D341Med (cell line): ENCODE measurements at regions not wholly inside any gene's neighbourhood (a gene's known extent, or its start where the extent isn't known, plus 50 kb on each side); places are given as distances from the start of the nearest gene placed in this dataset.

ENCODE experiments used
- DNase-seq: peaks from one replicate; pipeline ENCODE4 v3.0.0; 2012; ENCODE audit warnings: low spot score

DNA sequence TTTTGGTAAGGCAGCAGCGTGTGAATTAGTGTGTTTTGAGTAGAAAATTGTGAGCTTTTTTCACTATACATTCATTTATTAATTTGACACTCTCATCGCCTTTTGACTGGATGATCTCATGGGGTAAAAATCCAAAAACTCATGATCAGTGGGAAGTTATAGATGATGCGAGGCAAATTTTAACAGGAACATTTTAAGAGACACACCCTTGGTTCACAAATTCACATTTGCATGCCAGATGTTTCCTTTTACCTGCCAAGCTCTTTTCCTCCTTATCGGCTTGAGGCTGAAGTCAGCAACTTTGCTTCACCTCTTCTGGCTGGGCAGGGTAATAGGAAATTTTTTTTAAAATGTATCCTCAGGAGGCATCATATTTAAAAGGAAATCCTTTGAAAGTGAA, 318.0 kb upstream of the HS3ST1 start:
- DNase-seq = no peak

DNA sequence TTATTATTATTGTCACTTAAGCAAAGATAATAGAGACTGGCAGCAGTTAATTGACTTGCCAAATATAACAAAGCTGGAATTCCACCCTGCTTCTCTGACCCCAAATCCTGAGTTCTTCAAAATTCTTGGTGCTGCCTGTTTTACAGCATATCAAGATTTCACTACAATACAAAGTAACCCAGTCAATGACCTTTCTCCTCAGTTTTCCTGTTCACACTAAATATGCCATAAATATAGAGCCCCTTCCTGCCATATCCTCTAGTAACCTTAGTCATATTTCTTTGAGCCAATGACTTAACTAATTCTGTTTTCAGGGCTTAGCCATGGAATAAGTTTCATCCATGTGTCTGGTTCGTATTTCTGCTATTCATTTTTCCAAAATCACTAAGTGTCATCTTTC, 315.3 kb upstream of the HS3ST1 start:
- no peak for DNase-seq

DNA sequence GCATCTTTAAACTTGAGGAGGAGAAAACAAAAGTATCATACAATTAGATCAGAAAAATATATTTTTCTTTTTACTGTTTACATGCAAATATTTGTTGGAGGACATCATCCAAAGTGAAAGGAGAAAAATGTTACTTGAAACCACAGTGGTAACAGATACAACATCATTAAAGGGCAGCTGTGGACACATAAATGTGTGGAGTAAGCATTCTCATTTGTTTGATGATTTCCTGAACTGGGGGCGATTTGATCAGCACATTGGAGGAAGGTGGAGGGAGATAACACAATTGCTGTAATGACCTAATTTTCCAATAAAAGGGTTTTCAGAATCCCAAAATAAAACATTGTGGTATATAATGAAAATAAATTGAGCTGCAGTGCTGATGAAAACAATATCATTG, 314.5 kb upstream of the HS3ST1 start:
- no peak for DNase-seq

GRCh38 chr4:11741190-11741652, 312.5 kb upstream of the HS3ST1 start:
- no peak for DNase-seq

- DNase-seq = no peak
Measured at GRCh38 chr4:11739992-11740391, 311.3 kb upstream of the HS3ST1 start.

GRCh38 chr4:11736978-11737377, 308.3 kb upstream of the HS3ST1 start:
- DNase-seq = no peak

DNA sequence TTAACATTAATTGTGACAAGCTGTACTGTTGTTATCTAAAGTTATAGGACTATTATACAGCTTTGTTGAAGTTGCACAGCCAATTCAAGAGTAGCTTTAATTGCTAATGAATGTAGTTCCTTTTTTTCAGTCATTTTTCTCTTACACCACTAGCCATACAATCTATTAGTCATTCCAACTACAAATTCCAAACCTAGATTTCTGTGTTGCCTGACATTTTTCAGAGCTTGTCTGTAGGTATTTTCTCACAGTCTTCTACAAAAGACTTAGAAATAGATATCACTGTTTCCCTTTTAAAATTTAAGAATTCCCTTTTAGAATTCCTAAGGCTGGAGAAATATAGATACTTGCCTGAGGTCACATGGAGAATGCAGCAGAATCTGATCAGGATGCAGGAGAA, 307.0 kb upstream of the HS3ST1 start:
- DNase-seq = no peak

DNA sequence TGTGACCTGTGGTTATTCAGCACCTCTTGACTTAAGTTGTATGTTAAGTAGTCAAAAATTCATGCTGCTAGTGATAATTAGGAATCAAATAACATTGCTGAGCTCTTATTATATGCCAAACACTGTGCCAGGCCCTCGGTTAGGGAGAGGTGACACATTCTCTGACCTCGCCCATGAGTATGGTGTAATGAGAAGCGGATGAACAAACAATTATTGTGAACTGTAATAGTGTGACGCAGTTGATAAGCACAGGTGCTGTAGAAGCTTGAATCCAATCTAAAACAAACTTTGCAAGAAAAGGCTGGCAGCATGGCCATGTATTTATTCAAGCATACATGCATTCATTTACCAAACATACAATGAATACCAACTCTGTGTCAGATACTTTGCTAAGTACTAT, 303.5 kb upstream of the HS3ST1 start:
- no peak for DNase-seq

DNA sequence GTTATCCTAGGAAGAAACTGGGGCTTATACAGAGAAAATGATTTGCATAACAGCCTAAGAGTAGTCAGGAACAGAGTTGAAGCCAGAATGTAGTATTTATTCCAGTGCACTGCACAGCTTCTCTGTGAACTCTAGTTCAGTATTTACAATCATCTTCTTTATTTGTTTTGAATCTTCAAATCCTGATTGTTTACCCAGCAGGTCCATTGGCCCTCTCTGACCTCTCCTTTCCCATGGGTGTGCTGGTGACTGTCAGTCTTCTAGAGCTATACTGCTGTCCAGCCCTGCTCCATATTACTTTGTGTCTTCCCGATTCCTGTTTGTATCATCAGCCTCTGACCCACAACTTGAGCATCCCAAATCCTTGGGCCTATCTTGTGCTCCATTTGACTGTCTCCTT, 301.9 kb upstream of the HS3ST1 start:
- no peak for DNase-seq

- DNase-seq = no peak
Measured at GRCh38 chr4:11729548-11729947, 300.9 kb upstream of the HS3ST1 start.

DNA sequence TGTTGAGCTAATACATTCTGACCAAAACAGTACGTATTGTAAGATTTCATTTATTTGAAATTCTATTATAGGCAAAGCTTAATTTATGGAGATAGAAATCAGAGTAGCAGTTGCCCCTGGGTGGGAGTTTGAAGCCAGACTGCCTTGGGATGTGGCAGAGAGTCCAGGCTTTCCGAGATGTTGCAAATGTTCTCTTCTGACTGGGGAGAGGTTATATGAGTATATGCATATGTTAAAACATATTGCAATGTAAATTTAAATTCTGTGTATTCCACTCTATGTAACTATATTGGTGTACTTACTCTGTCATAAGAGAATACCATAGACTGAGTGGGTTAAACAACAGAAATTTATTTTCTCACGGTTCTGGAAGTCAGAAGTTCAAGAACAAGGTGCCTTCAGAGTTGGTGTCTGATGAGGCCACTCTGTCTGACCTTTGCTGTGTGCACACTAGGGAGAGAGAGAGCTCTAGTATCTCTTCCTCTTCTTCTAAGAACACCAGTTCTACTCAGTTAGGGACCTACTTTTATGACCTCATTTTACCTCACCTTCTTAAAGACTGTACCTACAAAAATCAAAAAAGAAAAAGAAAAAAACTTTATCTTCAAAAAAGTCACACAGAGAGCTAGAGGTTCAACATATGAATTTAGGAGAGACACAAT, 299.3 kb upstream of the HS3ST1 start:
- DNase-seq = no peak

DNA sequence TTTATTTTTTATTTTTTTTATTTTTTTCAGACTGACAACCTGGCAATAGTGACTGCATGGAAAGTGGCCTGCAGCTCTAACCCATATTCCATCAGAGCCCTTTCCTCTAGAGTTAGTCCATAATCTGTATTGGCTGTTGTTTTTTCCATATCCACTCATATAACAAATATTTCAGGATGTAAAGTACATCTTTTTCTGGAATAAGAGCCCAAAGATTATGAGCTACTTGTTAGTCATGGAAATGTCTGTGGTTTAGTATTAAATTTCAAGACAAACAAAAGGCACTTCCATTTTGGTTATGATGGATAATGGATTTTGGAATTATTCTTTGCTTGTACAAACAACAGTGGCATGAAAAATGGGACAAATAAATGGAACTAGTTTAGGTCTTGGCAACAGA, 296.0 kb upstream of the HS3ST1 start:
- DNase-seq = no peak

DNA sequence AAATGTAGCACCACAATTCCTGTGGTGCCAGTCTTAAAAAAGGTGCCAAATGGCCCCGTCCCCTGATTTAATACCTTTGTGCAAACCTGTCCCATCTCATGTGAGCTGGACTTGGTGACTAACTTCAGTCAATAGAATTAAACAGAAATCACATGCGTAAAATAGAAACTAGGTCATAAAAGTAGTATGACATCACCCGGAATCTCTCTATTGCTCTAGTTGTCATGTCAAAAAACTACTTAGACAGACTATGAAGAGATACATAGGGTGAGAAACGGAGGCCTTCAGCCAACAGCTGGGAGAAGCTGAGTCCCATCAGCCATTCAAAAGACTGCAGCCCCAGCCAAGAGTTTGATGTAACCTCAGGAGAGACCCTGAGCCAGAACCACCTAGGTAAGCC, 293.5 kb upstream of the HS3ST1 start:
- no peak for DNase-seq

GRCh38 chr4:11720292-11720691, 291.6 kb upstream of the HS3ST1 start:
- DNase-seq = peak; percentile 22

GRCh38 chr4:11719879-11720278, 291.2 kb upstream of the HS3ST1 start:
- DNase-seq = no peak

DNA sequence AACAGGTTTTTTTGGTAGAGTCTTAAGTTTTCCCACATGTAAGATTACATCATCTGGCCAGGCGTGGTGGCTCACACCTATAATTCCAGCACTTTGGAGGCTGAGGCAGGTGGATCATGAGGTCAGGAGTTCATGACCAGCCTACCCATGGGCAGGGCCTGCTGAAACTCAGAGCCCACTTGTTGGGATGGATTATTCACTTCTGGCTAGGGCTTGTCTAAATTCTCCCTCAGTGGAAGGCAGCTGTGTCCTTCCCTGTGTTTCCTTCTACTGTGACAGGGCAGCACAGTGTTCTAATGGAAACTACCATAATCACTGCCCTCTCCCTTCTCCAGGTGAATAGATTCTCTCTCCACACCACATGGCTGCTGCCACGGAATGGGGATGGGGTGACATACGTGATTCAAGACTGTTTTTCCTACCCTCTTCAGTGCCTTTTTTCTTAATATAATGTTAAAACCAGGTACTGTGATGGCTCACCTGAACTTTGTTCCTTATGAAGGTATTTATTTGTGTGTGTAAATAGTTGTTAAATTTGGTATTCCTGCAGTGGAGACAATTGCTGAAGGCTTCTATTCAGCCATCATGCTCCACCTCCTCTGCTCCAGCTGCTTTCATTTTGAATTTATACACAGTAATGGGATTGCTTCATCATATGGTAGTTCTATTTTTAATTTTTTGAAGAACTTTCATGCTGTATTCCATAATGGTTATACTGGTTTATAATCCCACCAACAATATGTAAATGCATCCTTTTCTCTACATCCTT, 287.2 kb upstream of the HS3ST1 start:
- no peak for DNase-seq

DNA sequence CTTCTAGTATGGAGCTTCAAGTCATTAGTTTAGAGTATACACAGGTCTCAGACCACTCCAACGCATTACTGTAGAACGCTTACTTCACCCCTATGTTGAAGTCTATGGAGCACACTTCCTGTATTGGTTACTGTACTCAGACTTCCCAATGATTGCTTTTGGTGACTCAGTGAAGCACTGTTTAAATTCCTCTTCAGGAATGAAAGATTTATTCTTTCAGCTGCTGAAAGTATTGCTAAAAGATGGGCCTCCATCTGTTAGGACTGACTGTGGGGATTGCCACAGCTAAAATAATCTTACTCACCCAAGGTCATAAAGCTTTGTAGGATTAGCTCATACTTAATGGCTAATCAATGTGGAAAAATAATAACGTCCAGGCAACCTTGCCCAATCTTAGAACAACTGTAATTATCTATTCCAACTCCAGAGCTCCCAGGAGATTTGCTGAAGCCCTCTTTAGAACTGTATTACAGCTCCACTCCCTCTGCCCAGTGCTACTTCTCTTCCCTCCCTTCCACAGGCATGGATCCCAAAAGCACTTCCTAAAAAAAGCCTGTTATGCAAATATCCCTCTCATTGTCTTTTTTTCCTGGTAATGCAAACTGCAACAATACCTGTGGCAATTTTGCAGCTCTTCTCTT, 281.9 kb upstream of the HS3ST1 start:
- no peak for DNase-seq

DNA sequence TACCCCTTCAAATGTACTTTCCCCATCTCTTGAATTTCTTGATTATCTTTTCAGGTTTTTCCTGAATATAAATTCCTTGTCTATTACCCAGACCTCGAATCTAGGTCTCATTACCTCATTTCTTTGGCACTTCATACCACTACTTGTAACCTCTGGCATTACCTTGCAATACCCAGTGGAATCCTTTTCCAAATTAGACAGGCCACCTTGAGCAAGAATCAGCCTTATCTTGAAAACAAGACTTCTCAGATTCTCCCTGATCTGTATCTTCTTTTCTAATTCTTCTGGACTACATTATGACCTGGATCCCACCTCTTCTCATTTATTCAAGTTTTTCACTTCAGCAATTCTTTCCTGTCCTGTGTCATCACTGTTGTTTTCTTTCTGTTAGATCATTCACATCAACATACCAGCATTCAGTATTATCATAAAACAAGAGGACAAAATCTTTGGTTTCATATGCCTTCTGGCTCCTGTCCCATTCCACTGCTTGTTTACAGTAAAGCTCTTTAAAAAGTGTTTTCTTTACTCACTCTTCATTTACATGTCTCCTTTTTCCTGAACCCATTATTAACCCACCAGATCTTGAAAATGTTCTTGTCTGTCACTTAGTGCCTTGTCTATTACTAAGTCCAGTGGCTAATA, 275.6 kb upstream of the HS3ST1 start:
- DNase-seq = no peak

GRCh38 chr4:11702886-11703557, 274.3 kb upstream of the HS3ST1 start:
- DNase-seq = no peak

DNA sequence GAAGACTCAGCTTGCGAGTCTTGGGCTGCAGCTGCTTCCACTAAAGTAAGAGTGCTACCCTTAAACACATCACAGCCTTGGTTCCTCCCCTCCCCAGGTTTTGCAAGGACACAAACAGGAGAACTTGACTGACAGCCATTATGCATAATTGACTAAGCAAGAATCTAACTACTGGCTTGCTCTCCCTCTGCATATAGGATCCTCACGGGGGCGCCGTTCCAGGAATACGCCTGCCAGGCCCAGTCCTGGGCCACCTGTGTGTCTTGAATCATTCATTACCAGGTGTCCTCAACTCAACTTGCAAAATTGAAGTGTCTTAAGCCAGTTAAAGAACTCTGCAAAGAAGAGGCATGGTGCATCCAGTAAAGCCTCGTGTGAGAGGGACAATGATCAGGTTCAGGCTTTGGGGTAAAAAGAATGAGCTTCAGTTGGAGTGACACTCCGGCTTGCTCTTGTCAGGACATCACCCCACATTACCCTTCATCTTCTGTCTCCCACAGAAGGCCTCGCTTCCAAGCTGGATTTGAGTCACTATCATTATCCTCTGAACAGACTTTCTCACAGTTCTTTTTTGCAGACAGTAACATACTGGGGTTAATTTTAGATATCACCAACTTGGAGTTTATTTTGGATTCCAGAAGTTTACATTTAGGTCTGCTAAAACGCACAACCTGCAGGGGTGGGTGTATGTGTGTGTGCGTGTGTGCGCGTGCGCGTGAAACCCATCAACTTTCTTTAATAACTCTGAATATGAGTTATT, 273.5 kb upstream of the HS3ST1 start:
- no peak for DNase-seq

DNA sequence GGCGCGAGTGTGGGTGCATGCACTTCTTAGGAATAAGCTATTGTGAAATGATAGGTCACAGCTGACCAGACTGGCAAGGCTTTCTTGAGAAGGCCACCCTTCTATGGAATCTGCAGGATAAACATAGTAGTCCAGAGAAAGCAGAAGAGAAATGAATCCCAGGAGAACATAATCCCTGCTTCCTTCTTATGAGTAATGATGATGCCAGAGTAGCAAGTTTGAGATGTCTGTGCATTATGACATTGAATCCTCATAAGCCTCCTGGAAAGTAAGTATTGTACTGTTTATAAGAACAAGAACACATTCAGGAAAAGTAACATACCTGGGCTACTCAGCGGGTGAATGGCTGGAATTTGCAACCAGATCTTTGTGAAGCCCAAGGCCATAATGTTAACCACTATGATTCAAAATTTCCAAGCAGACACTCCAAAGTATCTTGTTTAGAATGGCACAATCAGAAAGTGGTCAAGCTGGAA, 272.1 kb upstream of the HS3ST1 start:
- DNase-seq = no peak
